ENCODE measurements at regions not wholly inside any gene's neighbourhood (a gene's known extent, or its start where the extent isn't known, plus 50 kb on each side); places are given as distances from the start of the nearest gene placed in this dataset.
"Not testable (repeated sequence)": the region's sequence is repeated elsewhere in the genome, so short reads cannot be mapped to it uniquely, and the experiment has no call there.

GRCh38 chr14:45716572-45716971, 463.6 kb upstream of the MIS18BP1 start:
- DNase-seq (ENCODE audit: low read depth): no peak

- no peak for DNase-seq (ENCODE audit: low read depth)
These were observed 462.9 kb upstream of the MIS18BP1 start for GRCh38 chr14:45715946-45716345.

- no peak for DNase-seq (ENCODE audit: low read depth)
These were observed 456.5 kb upstream of the MIS18BP1 start for GRCh38 chr14:45709541-45709940.

GRCh38 chr14:45705940-45706534, 453.0 kb upstream of the MIS18BP1 start:
- DNase-seq (ENCODE audit: low read depth): no peak

- DNase-seq (ENCODE audit: low read depth): no peak
These were observed 446.5 kb upstream of the MIS18BP1 start for GRCh38 chr14:45699471-45699870.

GRCh38 chr14:45698462-45699134, 445.6 kb upstream of the MIS18BP1 start:
- no peak for DNase-seq (ENCODE audit: low read depth)

- no peak for DNase-seq (ENCODE audit: low read depth)
These were observed 433.8 kb upstream of the MIS18BP1 start for GRCh38 chr14:45686771-45687170.

- no peak for DNase-seq (ENCODE audit: low read depth)
These were observed 427.5 kb upstream of the MIS18BP1 start for GRCh38 chr14:45680531-45680930.

- no peak for DNase-seq (ENCODE audit: low read depth)
These were observed 426.9 kb upstream of the MIS18BP1 start for GRCh38 chr14:45679853-45680252.

- no peak for DNase-seq (ENCODE audit: low read depth)
These were observed 425.2 kb upstream of the MIS18BP1 start for GRCh38 chr14:45678163-45678562.

- no peak for DNase-seq (ENCODE audit: low read depth)
These were observed 420.4 kb upstream of the MIS18BP1 start for GRCh38 chr14:45673420-45673819.

GRCh38 chr14:45664668-45665356, 411.8 kb upstream of the MIS18BP1 start:
- no peak for DNase-seq (ENCODE audit: low read depth)

GRCh38 chr14:45658917-45659299, 405.9 kb upstream of the MIS18BP1 start:
- DNase-seq (ENCODE audit: low read depth): no peak

- no peak for DNase-seq (ENCODE audit: low read depth)
These were observed 405.4 kb upstream of the MIS18BP1 start for GRCh38 chr14:45658226-45658916.

- DNase-seq (ENCODE audit: low read depth): no peak
These were observed 398.9 kb upstream of the MIS18BP1 start for GRCh38 chr14:45651890-45652289.

GRCh38 chr14:45650754-45651153, 397.8 kb upstream of the MIS18BP1 start:
- no peak for DNase-seq (ENCODE audit: low read depth)

GRCh38 chr14:45649051-45649450, 396.0 kb upstream of the MIS18BP1 start:
- DNase-seq (ENCODE audit: low read depth): no peak

- DNase-seq (ENCODE audit: low read depth): no peak
These were observed 388.5 kb upstream of the MIS18BP1 start for GRCh38 chr14:45641541-45641940.

GRCh38 chr14:45634651-45635441, 381.8 kb upstream of the MIS18BP1 start:
- not testable (repeated sequence) for DNase-seq (ENCODE audit: low read depth)

- DNase-seq (ENCODE audit: low read depth): no peak
These were observed 380.4 kb upstream of the MIS18BP1 start for GRCh38 chr14:45633220-45633984.

GRCh38 chr14:45621731-45622130, 368.7 kb upstream of the MIS18BP1 start:
- no peak for DNase-seq (ENCODE audit: low read depth)

Data from Daoy (cell line).